GM18873 (cell line): ENCODE measurements at regions not wholly inside any gene's neighbourhood (a gene's known extent, or its start where the extent isn't known, plus 50 kb on each side); places are given as distances from the start of the nearest gene placed in this dataset.

Source experiments
- ATAC-seq: cut with Tn5 transposase; IDR thresholded peaks from one replicate; pipeline ENCODE4 v1.9.1; 2021; ENCODE audit warnings: mild to moderate bottlenecking, moderate library complexity, moderate number of reproducible peaks; ENCODE audit not compliant: unreplicated experiment, low FRiP score

DNA sequence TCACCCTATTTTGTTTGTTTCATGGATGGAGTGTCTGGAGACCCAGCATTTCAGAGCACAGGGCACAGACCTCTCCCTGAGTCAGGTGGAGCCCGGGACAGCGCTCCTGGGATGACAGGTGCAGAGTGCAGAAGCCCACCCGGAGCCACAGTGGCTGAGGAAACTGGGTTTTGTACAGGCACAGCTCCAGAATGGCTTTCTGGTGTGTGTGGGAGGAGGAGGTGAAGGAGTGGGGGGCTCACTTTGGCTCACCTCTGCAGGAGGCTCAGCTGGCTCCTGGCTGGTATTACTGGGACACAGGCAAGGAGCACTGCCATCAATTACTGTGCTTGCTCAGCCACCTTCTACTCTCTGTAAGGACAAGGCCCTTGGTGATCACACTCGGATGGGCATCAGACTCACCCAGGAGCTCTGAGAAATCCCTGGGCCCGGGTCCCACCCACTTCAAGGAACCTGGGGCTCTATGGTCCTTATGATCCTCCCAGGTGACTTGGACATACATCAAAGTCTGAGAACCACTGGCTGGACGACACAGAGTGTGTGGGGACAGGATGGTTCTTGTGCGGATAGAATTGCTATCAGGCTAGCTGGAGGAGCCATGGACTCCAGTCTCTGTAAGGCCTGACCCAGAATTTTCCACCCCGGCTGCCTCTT, 221.1 kb upstream of the ZNF32 start:
- no peak for ATAC-seq

DNA sequence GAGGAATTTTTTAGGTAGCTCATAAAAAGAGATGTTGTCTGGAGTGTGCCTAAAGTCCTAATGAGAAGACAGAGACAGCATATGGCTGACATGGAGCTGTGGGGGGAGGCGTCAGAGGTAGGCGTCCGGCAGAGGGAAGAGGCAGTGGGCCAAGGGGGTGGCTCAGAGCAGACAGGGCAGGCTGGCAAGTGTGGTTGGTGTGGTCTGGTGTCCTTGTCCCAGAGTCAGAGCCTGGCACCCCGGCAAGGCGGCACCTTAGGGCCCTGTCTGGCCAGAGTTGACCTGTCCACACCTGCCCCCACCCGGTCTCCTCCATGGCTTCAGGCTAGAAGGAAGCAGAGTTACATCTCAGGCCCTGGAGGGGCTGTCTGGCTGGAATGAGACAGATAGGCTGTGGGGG, 220.3 kb upstream of the ZNF32 start:
- no peak for ATAC-seq

DNA sequence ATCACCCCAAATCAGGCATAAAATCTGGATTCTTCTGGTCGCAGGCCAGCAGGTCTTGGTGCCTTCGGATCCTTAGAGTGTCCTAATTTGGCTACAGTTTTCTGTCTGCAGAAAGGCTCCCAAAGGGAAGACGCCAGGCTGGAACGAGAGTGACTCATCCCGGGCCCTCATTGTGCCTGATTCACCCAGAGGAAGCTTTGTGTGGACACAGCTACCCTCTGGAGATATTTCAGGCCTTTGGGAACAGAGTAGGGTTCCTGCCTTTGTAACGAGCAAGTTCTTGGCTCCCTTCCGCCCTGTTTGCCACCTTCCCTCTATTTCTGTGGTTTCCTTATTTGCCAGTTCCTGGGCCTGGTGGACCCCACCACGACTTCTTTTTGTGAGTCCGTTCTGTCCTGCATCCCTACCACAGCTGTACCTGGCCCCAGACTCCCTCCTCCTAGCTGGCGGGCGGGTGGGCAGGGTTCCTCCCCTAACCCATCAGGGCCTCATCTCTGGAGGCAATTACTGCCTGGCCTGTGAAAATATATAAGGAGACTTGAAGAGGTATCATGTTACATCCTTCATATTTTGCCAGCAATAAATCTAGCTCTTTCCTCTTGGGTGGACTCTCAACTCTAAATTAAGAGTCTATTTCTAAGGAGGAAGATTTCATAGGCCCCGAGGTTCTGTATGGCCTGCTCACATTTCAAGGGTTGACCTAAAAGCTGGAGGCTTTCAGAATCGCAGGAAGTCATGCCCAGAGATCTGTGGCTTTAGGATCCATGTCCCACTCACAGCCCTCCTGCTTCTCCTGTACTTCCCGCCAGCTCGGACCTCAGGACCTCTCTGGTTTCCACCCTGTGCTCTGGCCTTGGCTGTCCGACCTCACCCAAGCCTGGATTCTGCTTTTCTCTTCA, 219.2 kb upstream of the ZNF32 start:
- no peak for ATAC-seq

DNA sequence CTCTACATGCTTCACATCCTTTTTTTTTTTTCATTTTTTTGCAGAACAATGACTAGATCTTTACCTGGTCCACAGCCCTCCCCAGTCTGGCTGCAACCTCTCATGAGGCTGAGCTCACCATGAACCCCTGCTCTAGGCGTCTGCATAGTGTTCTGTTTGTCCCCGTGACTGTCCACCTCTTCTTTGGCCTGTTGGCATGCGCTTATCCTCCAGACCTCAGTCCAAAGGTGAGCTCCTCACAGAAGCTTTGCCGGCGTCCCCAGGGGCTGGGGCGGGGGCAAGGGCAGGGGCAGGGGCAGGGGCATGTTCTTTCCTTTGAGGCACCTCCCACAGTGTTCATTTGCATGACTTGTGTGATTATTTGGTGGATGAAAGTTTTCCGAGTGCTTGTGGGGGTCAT, 218.4 kb upstream of the ZNF32 start:
- no peak for ATAC-seq

DNA sequence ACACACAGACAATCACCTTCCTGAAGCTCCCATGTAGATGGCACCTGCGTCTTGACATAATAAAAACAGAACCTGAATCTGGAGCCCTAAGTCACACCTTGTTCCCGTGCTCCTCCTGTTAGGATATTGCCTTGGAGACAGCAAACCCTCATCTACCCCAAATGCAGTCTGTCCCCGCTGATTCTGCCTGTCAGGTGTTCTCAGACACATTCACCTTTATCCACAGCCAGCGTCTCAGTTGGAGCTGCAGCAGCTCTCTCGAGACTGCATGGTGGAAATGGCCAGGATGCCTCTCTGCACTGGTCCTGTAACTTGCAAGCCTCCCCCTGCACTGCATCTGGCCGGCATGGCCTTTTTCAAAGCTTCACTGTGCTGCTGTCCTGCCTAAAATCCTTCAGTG, 218.0 kb upstream of the ZNF32 start:
- no peak for ATAC-seq

DNA sequence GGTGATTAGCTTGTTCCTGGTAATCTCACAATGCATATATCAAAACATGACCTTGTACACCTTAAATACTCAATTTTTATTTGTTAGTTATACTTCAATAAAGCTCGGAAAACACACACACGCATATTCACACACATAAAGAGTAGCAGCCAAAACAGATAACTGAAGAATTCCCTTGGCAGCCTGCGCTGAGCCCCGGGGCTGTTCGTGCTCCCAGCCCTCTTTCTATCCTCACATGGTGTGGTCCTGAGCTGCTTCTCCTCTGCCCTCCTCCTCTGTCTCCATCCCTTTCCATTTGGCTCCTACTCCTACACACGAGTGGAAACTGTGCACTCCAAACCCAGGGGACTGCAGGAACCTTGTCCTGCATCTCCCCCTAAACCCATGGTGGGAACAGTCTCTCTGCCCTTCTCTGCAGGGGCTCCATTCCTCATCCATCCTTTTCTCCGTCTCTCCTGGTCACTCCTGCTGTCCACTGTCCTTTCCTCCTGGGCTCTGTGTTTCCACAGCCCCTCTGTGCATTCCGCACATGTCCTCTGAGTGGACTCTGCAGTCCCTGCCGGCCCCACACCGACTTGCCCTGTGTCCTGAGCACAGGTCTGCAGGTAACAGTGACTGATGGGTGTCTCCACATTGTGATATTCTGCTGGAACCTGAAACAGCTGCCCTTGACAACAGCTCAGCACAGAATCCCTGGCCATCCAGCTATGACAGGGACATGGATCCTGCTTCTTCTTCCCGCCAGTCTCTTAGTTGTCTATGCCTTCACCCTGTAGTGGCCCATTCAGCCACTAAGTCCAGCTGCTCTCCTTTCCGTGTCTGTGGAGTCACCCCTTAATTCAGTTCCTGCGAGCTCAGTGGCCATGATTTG, 216.8 kb upstream of the ZNF32 start:
- ATAC-seq: no peak

DNA sequence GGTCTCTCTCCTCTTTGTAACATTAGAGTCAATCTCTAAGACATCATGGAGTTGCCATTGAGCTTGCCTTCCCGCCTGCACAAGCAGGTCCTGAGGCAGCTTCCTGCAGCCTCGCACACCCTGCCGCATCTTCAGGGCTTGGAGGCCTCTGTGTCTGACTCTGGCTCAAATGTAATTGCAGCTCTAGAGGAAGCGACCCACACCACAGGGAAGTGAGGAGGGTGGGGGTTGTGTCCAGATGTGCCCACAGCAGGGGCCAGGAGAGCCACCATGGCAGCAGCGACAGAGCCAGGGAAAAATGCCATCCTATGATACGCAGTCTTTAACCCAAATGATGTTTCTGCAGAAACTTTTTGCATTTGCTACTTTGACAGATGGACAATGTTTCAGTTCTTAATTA, 216.0 kb upstream of the ZNF32 start:
- no peak for ATAC-seq

DNA sequence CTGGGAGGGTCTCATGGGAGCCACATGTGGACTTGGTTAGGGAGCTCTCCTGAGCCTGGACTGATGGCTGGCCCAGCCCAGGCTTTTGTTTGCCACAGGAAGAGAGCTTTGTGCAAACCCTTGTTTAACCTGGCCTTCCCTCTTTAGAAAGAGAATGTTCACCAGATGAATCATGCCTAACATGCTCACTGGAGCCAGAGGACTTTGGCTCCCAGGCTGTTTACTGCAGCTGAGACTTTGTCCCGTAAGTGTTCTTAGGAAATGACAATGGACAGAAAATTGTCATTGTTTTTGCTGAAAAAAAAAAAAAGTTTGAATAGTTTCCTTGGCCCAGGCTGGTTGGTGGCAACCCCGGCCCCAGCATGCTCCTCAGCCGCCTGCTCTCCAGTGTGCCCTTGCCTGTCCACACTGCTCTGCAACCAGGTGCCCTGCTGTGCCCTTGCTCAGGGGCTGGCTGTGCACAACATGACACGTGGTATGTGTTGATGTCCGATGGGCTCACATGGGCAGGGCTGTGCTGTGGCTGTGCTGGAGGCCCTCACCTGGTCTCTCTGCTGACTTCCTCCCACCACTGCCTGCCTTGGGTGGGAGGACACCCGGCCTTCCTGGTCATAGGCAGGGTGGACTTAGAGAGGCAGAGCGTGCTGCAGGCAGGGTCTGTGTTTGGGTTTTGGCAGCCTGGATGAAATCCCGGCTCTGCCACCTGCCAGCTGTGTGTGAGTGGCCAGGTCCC, 215.3 kb upstream of the ZNF32 start:
- ATAC-seq: no peak

DNA sequence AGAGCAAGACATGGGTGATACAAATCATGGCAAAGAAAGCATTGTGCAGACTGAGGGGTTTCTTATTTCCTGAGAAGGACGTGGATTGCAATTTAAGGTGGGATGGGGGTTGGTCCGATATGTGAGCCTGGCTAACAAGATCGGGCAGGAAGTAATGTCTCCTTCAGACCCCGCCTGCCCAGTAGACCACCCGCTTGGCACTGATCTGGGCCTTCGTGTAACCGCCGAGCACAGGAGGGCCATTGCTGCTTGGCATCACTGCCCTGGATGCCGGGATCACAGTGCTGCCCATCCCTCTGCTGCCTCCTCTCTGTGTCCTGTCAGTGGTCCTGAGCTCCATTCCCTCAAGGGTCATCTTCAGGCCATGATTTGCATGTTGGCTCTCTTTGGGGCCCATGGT, 214.6 kb upstream of the ZNF32 start:
- no peak for ATAC-seq

DNA sequence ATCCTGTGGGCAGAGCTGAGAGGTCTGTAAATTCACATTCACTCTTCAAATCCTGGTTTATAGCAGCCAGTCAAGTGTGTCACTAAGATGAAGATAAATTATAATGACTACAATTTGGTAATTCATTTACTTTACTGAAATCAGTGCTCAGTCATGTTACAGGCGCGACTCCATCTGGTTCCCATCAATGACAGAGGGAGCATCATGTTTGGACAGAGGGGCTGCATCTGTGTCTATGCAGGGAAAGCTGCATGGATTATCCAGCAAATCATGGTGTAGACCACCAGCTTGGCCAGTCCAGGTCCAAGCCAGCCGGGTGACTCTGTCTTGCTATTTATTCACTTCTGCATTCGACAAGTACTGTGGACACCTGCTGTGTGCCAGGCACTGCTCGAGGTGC, 214.1 kb upstream of the ZNF32 start:
- no peak for ATAC-seq

DNA sequence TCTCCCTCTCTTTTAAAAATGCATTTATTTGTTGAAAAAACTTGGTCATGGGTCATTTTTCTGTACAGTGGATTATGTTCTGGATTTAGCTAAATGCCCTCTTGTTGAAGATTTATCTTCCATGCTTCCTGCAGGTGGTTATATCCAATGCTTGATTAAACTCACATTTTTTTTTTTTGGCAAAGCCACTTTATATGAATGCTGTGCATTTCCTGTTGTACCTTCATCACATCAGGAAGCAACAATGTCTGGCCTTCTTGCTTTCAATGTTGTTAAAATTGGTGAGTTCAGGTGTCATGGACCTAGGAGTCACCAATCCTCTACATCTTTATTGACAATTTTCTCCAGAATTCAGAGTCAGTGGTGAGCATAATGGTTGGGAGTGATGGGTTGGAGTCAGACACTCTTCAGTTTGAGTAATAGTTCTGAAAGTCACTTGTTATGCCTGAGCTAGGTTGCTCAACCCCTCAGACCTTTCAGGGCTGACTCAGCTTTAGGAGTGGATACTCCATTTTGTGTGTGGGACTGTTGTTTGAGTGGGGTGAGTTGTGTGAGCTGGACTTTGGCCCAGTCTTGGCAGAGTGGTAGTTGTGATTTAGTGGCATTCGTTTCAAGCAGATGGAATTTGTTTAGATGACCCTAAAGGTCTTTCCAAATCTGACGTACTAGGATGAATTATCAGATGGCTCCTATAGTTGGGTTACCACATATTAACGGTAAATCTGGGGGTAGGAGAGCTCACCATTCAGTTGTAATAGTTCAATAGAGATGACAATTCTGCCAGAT, 213.5 kb upstream of the ZNF32 start:
- no peak for ATAC-seq

DNA sequence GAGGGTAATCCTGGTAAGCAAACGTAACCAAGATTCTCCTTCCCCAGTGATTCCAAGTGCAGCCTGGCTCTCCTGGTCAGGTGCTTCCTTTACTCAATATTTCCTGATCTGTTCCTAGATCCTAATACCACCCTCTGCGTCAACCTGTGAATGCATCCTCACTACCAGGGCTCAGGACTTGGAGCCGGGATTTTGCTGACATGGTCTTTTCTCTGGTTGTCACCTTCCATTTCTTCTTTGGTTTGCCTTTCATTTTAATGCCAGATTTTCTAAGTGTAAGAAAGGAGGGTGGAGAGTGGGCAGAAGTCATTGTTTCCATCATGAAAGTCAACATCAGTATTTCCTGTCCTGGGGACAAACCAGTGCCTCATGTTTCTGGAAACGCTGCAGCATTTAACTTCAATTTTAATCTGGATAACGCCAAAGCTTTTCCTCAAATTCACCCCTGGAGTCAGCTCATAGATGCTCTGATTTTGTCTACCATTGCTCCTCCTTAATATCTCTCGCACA, 210.4 kb upstream of the ZNF32 start:
- ATAC-seq: no peak

DNA sequence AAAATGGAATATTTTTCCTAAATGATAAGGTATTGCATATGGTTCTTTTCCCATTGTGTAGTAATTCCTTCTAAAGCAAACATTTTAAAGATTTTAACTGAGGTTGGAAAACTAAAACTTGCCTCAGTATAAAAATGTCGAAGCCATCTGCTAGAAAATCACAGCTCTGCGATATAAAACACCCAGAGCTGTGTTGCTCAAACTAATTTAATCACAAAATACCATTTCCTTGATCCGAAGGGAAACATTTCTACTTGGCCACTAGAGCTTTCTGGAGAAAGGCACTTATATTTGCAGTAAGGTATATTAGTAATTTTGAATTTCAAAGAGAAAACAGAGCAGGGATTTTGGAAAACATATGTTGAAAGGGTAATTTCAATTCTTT, 209.2 kb upstream of the ZNF32 start:
- ATAC-seq: no peak

DNA sequence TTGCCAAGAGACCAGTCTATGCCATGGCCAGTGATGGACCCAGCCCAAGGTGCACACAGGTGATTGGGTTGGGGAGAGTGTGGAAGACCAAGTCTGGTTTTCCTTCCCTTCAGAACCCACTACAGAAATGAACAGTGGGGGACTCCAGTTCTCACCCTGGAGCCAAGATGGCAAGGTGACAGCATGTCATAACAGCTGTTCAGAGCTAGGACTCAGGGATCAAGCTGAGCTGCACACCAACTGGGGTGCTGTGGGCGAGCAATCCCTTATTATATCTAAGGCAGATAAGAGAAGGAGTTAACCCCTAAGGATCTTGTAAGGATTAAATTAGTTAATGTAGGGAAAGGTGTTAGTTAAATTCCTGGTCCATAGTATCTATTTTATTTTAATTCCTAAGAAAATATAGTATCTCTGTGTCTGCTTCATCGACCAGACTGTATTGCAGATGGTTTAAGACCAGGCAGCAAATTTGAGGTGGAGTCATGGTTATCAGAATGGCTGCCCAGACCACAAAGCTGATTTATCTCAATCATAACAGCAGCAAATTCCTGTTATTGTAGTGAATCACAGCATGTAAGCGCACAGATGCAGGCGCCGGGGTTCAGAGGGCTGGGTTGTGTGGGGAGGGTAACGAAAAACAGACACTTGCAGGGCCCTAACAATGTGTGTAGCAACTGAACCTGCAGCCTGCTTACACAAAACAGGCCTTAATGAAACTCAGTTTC, 208.7 kb upstream of the ZNF32 start:
- no peak for ATAC-seq

DNA sequence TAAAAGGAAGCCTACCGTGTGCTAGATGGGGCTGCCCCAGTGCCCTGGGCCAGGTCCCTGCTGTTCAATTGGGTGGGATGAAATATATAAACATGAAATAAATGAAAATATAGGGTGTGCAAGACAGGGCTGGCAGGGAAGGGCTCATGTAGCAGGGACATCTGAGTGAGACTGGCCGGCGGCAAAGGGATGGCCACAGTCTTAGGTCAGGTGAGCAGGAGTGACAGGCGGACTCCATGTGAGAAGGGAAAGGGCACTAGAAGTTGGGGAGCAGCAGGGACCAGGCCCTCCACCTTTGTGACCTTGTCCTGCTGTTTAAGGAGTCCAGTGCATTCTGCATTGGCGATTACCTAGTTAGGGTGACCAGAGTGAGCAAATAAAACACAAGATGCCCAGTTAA, 207.6 kb upstream of the ZNF32 start:
- ATAC-seq: no peak

DNA sequence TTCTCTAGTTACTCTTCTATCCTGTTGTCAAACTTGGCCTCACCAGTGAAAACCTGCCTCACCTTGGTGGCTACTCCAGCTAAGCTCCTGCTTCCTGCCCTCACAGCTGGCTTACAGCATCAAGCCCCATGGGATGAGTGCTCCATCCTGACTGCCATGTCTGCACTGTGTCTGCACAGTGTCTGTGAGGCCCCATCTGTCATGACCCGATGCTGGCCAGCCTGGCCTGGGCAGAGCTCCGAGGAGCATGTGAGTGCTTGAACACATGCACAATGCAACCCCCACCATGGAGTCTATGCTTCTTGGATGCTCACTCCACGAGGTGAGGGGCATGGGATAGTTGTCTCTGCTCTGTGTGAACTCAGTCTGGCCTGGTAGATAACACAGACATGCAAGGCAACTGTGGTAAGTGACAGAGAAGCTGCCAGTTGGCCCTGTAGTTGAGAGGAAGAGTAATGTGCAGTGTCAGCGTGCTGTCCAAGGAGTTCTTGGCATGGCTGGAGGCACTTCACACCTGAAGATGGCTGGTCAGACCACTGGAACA, 207.1 kb upstream of the ZNF32 start:
- ATAC-seq: no peak

DNA sequence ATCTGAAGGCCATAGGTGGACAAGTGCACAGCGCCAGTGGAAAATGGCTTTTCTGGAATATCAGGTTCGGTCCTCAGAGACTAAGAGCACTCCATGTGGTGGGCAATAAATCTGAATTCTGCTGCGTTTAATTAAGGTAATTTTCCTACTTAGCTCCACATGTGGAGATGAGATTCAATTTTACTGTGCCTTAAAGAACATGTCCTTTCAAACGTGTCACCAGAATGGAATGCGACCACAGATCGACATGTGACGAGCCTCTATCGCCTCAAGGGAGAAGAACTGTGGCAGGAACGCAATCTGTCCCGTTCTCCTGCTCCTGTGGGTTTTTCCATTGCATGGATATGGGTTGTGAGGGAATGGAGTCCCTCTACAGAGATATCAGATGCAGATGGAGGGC, 205.3 kb upstream of the ZNF32 start:
- no peak for ATAC-seq

DNA sequence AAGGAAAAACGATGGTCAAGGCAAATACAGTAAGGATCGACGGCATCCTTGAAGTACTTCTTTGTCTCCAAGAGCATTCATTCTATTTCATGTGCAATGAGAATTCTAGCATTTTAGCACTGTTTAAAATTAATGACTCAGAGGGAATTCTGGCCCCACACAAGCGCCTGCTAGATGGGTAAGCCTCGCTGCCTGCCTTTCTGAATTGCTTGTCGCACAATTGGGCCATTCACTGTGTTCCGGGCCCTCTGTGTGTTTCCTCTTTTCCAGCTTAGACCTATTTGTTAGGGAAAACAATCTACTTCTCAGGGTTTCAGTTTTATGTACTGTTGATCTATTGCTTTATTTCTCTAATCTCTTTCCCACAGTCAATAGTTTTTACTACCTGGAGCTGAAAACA, 204.7 kb upstream of the ZNF32 start:
- ATAC-seq: no peak
